Ascending aorta (tissue), 2 donors: ENCODE measurements at regions not wholly inside any gene's neighbourhood (a gene's known extent, or its start where the extent isn't known, plus 50 kb on each side); places are given as distances from the start of the nearest gene placed in this dataset.

ENCODE experiments used
- DNase-seq, 2 donors: peaks; one replicate each; pipeline ENCODE4 v3.0.0-alpha.2; 2019; ENCODE audit warnings: low spot score in 2 of 2
- H3K27ac ChIP-seq, 2 donors: fragments of 200-600 bp; sonication (generic); one replicate each; pipeline ENCODE4 v1.5.1; 2016 to 2017; ENCODE audit warnings: mild to moderate bottlenecking in 1 of 2
- H3K27me3 ChIP-seq: fragments of 200-600 bp; sonication (generic); one replicate; pipeline ENCODE4 v1.5.1; 2017
- H3K36me3 ChIP-seq, 2 donors: fragments of 200-600 bp; sonication (generic); one replicate each; pipeline ENCODE4 v1.5.1; 2016
- H3K4me1 ChIP-seq, 2 donors: fragments of 200-600 bp; sonication (generic); one replicate each; pipeline ENCODE4 v1.5.1; 2016 to 2017; ENCODE audit warnings: mild to moderate bottlenecking in 1 of 2
- H3K4me3 ChIP-seq, 2 donors: fragments of 200-600 bp; sonication (generic); one replicate each; pipeline ENCODE4 v1.5.1; 2016 to 2017; ENCODE audit warnings: mild to moderate bottlenecking in 1 of 2
- H3K9me3 ChIP-seq, 2 donors: fragments of 200-600 bp; sonication (generic); one replicate each; pipeline ENCODE4 v1.5.1; 2016
- intact Hi-C: fragments of 100-400 bp; cut with DNase I; formaldehyde crosslinking; loops from one replicate; pipeline ENCODE4 v1.15.1; 2023
- TF ChIP-seq, protein P1 (sequence below), 3 experiments: fragments of 200-600 bp in 2 of 3; fragments of 450-650 bp in 1 of 3; sonication (generic) in 2 of 3; IDR thresholded peaks; one replicate each; pipeline ENCODE4 v1.5.1; 2016 to 2019; ENCODE audit warnings: antibody characterized with exemption in 3 of 3, mild to moderate bottlenecking in 1 of 3, moderate library complexity in 1 of 3

GRCh38 chr5:125750861-125751186 is 672.4 kb upstream of the GRAMD2B start:
- DNase-seq: no peak
- intact Hi-C loops: no loop called here
- H3K27ac ChIP-seq: no peak overlapping the region
- TF ChIP-seq, protein P1, sequence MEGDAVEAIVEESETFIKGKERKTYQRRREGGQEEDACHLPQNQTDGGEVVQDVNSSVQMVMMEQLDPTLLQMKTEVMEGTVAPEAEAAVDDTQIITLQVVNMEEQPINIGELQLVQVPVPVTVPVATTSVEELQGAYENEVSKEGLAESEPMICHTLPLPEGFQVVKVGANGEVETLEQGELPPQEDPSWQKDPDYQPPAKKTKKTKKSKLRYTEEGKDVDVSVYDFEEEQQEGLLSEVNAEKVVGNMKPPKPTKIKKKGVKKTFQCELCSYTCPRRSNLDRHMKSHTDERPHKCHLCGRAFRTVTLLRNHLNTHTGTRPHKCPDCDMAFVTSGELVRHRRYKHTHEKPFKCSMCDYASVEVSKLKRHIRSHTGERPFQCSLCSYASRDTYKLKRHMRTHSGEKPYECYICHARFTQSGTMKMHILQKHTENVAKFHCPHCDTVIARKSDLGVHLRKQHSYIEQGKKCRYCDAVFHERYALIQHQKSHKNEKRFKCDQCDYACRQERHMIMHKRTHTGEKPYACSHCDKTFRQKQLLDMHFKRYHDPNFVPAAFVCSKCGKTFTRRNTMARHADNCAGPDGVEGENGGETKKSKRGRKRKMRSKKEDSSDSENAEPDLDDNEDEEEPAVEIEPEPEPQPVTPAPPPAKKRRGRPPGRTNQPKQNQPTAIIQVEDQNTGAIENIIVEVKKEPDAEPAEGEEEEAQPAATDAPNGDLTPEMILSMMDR (IDR thresholded peaks at IDR 0.05): no peak
- no peak overlapping the region for H3K4me3 ChIP-seq
- H3K4me1 ChIP-seq: no peaks in the 10 kb centered on the region
- H3K36me3 ChIP-seq: no peaks in the 10 kb centered on the region
- no peaks in the 10 kb centered on the region for H3K9me3 ChIP-seq
- H3K27me3 ChIP-seq: no peaks in the 10 kb centered on the region

DNA sequence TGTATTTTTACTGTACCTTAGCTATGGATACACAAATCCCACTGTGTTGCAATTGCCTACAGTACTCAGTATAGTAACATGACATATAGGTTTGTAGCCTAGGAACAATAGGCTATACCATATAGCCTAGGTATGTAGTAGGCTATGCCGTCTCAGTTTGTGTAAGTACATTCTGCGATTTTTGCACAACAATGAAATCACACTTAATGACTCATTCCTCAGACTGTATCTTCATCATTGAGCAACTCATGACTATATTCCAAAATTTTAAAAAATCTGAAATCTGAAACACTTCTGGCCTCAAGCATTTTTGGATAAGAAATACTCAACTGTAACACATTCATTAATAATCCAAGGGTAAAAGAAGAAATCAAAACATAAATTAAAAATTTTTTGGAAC is 666.8 kb upstream of the GRAMD2B start:
- TF ChIP-seq, protein P1 (IDR thresholded peaks at IDR 0.05): no peak
- H3K4me3 ChIP-seq: no peak overlapping the region
- DNase-seq: no peak
- no peaks in the 10 kb centered on the region for H3K36me3 ChIP-seq
- intact Hi-C loops: no loop called here
- H3K27me3 ChIP-seq: no peaks in the 10 kb centered on the region
- H3K27ac ChIP-seq: no peak overlapping the region
- H3K9me3 ChIP-seq: no peaks in the 10 kb centered on the region
- H3K4me1 ChIP-seq: no peaks in the 10 kb centered on the region

- Histone ChIP-seq H3K27ac (no peak overlapping the region), H3K36me3 (no peaks in the 10 kb centered on the region), H3K4me1 (no peaks in the 10 kb centered on the region), H3K9me3 (no peaks in the 10 kb centered on the region), H3K4me3 (no peak overlapping the region), H3K27me3 (no peaks in the 10 kb centered on the region)
- intact Hi-C loops: no loop called here
- no peak for DNase-seq
- TF ChIP-seq, protein P1 (IDR thresholded peaks at IDR 0.05): no peak
These were observed 656.5 kb upstream of the GRAMD2B start for GRCh38 chr5:125766706-125767105.

GRCh38 chr5:125775896-125776295 is 647.3 kb upstream of the GRAMD2B start:
- intact Hi-C loops: no loop called here

GRCh38 chr5:125776656-125777139 is 646.5 kb upstream of the GRAMD2B start:
- no peaks in the 10 kb centered on the region for H3K27me3 ChIP-seq
- H3K4me1 ChIP-seq: no peaks in the 10 kb centered on the region
- intact Hi-C loops: no loop called here
- no peaks in the 10 kb centered on the region for H3K9me3 ChIP-seq
- DNase-seq: no peak
- TF ChIP-seq, protein P1 (IDR thresholded peaks at IDR 0.05): no peak
- H3K36me3 ChIP-seq: no peaks in the 10 kb centered on the region
- H3K27ac ChIP-seq: no peak overlapping the region
- H3K4me3 ChIP-seq: no peak overlapping the region

More at GRCh38 chr5:125775896-125776295, 647.3 kb upstream of the GRAMD2B start:
- H3K4me3 ChIP-seq: no peak overlapping the region
- no peaks in the 10 kb centered on the region for H3K36me3 ChIP-seq
- H3K4me1 ChIP-seq: no peaks in the 10 kb centered on the region
- TF ChIP-seq, protein P1 (IDR thresholded peaks at IDR 0.05): no peak
- no peaks in the 10 kb centered on the region for H3K27me3 ChIP-seq
- DNase-seq: no peak
- no peaks in the 10 kb centered on the region for H3K9me3 ChIP-seq
- no peak overlapping the region for H3K27ac ChIP-seq

DNA sequence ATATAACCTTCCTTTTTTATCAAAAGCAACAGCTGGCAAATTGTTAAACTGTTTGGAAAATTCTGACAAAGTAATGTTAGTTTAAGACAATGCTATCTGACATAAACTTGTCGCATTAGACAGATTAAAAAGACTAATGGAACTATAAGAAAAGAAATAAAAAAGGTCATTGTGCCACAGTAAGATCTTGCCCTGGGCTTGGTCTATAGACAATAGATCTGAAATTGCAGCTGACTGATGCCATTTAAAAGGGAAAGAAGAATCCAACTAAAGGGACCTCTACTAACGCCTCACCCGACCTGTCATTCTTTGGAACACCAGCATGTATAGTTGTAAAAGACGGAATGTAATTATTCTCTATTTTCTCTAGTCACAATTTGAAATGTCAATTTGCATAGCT is 644.4 kb upstream of the GRAMD2B start:
- Histone ChIP-seq H3K9me3 (no peaks in the 10 kb centered on the region), H3K4me3 (no peak overlapping the region), H3K27ac (no peak overlapping the region), H3K4me1 (no peaks in the 10 kb centered on the region), H3K27me3 (no peaks in the 10 kb centered on the region), H3K36me3 (no peaks in the 10 kb centered on the region)
- DNase-seq: no peak
- TF ChIP-seq, protein P1 (IDR thresholded peaks at IDR 0.05): no peak
- intact Hi-C loops: no loop called here
